HCT116 (cell line): ENCODE measurements at regions not wholly inside any gene's neighbourhood (a gene's known extent, or its start where the extent isn't known, plus 50 kb on each side); places are given as distances from the start of the nearest gene placed in this dataset.

Experiments
- ATAC-seq: fragments of 200-7000 bp; cut with Tn5 transposase; 2 replicates; pipeline ENCODE4 v1.9.1; 2020; ENCODE audit warnings: mild to moderate bottlenecking, moderate library complexity
- BruUV-seq: library from RNA; stranded (reverse); fragments of 400-500 nt; replicated peaks from 2 replicates; lab custom pipeline; 2021; lab: Mats Ljungman, UMichigan
- CTCF ChIA-PET: fragments of 300-600 bp; sonication (Branson Sonifier 250); formaldehyde crosslinking; loops from one replicate; lab custom pipeline; 2021; ENCODE audit warnings: antibody characterized with exemption; lab: Charles Lee
- POLR2A ChIA-PET: fragments of 300-600, 350-600 bp; sonication (Branson Sonifier 250); formaldehyde crosslinking; loops from one replicate; lab custom pipeline; 2021; ENCODE audit warnings: antibody characterized with exemption; lab: Charles Lee
- RAD21 ChIA-PET, 2 experiments: fragments of 300-600 bp; sonication (Branson Sonifier 250); formaldehyde crosslinking; loops; one replicate each; lab custom pipeline; 2023; ENCODE audit warnings: low total read pairs in 2 of 2; ENCODE audit not compliant: uncharacterized antibody in 2 of 2, unreplicated experiment in 2 of 2, low non-redundant PET in 1 of 2; lab: Charles Lee
- DNase-seq: peaks from one replicate; pipeline ENCODE4 v3.0.0-alpha.2; 2010; ENCODE audit warnings: low read depth, low spot score
- H2AFZ ChIP-seq: fragments of 200-600 bp; shearing (Covaris generic), sonication (generic); 2 replicates; pipeline ENCODE4 v1.6.1; 2017; ENCODE audit warnings: low read depth, mixed run types, mixed read lengths, antibody characterized with exemption, low read length; ENCODE audit not compliant: poor library complexity, severe bottlenecking
- H3K27ac ChIP-seq: 2 replicates; pipeline ENCODE4 v1.5.1; 2012; ENCODE audit warnings: low read depth, low read length
- H3K27me3 ChIP-seq: fragments of 200-600 bp; sonication (generic); 2 replicates; pipeline ENCODE4 v1.6.1; 2016; ENCODE audit warnings: mixed run types, low read length, mixed read lengths; ENCODE audit not compliant: insufficient read depth
- H3K36me3 ChIP-seq, 2 experiments: fragments of 200-500 bp in 1 of 2; fragments of 200-600 bp in 1 of 2; sonication (Bioruptor generic) in 1 of 2; sonication (generic) in 1 of 2; 2 replicates each; pipeline versions ENCODE4 v1.5.1 to v1.6.1; 2014 to 2016; ENCODE audit warnings: low read length in 2 of 2, inconsistent platforms in 1 of 2, mixed read lengths in 1 of 2, mixed run types in 1 of 2; ENCODE audit not compliant: insufficient read depth in 2 of 2, control insufficient read depth in 1 of 2
- H3K4me1 ChIP-seq, 2 experiments: fragments of 200-600 bp in 1 of 2; sonication (generic) in 1 of 2; 2 replicates each; pipeline versions ENCODE4 v1.5.1 to v1.6.1; 2012 to 2017; ENCODE audit warnings: low read length in 2 of 2, inconsistent platforms in 1 of 2, mild to moderate bottlenecking in 1 of 2, mixed read lengths in 1 of 2, mixed run types in 1 of 2, moderate library complexity in 1 of 2; ENCODE audit not compliant: insufficient read depth in 2 of 2, control insufficient read depth in 1 of 2
- H3K4me2 ChIP-seq: fragments of 200-600 bp; sonication (generic); 2 replicates; pipeline ENCODE4 v1.6.1; 2017; ENCODE audit warnings: mixed run types, low read length, mixed read lengths
- H3K4me3 ChIP-seq, 2 experiments: fragments of 200-600 bp in 1 of 2; sonication (generic) in 1 of 2; replicated peaks in 1 of 2; 2 replicates each; pipeline ENCODE4 v1.5.1; 2011 to 2016; ENCODE audit warnings: low read length in 2 of 2, control low read depth in 1 of 2, low read depth in 1 of 2, mild to moderate bottlenecking in 1 of 2, mixed read lengths in 1 of 2, mixed run types in 1 of 2
- H3K79me2 ChIP-seq: fragments of 200-600 bp; sonication (generic); 2 replicates; pipeline ENCODE4 v1.6.1; 2017; ENCODE audit warnings: mild to moderate bottlenecking, mixed run types, low read length, moderate library complexity, mixed read lengths; ENCODE audit not compliant: insufficient read depth
- H3K9ac ChIP-seq: fragments of 200-600 bp; sonication (generic); 2 replicates; pipeline ENCODE4 v1.6.1; 2016; ENCODE audit warnings: low read length, mixed read lengths
- H3K9me2 ChIP-seq: fragments of 200-600 bp; sonication (generic), shearing (Covaris generic); 2 replicates; pipeline ENCODE4 v1.6.1; 2017; ENCODE audit warnings: mixed run types, mild to moderate bottlenecking, moderate library complexity; ENCODE audit not compliant: insufficient read depth
- H3K9me3 ChIP-seq, 2 experiments: fragments of 200-500 bp in 1 of 2; fragments of 200-600 bp in 1 of 2; sonication (Bioruptor generic) in 1 of 2; sonication (generic) in 1 of 2; 2 replicates each; pipeline ENCODE4 v1.6.1; 2014 to 2017; ENCODE audit warnings: low read length in 2 of 2, mixed read lengths in 2 of 2, inconsistent platforms in 1 of 2, low read depth in 1 of 2, mild to moderate bottlenecking in 1 of 2, mixed run types in 1 of 2, moderate library complexity in 1 of 2; ENCODE audit not compliant: control insufficient read depth in 1 of 2, insufficient read depth in 1 of 2
- H4K20me1 ChIP-seq: fragments of 200-600 bp; sonication (generic), shearing (Covaris generic); 2 replicates; pipeline ENCODE4 v1.6.1; 2017; ENCODE audit warnings: mixed run types, mild to moderate bottlenecking, moderate library complexity; ENCODE audit not compliant: insufficient read depth
- CBX3 ChIP-seq: IDR thresholded peaks from 2 replicates; pipeline ENCODE4 v1.6.1; 2012; ENCODE audit warnings: low read depth
- CEBPB ChIP-seq: IDR thresholded peaks from 2 replicates; pipeline ENCODE4 v1.6.1; 2012; ENCODE audit warnings: low read depth
- EGR1 ChIP-seq: IDR thresholded peaks from 2 replicates; pipeline ENCODE4 v1.6.1; 2012; ENCODE audit warnings: low read depth
- EZH2 ChIP-seq: fragments of 200-600 bp; sonication (generic); IDR thresholded peaks from 2 replicates; pipeline ENCODE4 v1.6.1; 2017; ENCODE audit warnings: antibody characterized with exemption, mixed run types
- EZH2phosphoT487 ChIP-seq: fragments of 200-600 bp; IDR thresholded peaks from 2 replicates; pipeline ENCODE4 v1.6.1; 2018; ENCODE audit warnings: antibody characterized with exemption, borderline replicate concordance
- FOSL1 ChIP-seq: IDR thresholded peaks from 2 replicates; pipeline ENCODE4 v1.6.1; 2012; ENCODE audit warnings: low read depth
- JUND ChIP-seq: IDR thresholded peaks from 2 replicates; pipeline ENCODE4 v1.6.1; 2012
- POLR2A ChIP-seq: IDR thresholded peaks from 2 replicates; pipeline ENCODE4 v1.7.0; 2011; ENCODE audit warnings: borderline replicate concordance; ENCODE audit not compliant: insufficient read depth, insufficient read length; ENCODE audit errors: extremely low read depth
- POLR2AphosphoS5 ChIP-seq: IDR thresholded peaks from 2 replicates; pipeline ENCODE4 v1.6.1; 2011; ENCODE audit warnings: mild to moderate bottlenecking, low read depth, low read length, moderate library complexity
- REST ChIP-seq: IDR thresholded peaks from 2 replicates; pipeline ENCODE4 v1.6.1; 2012; ENCODE audit warnings: low read depth
- SIN3A ChIP-seq: IDR thresholded peaks from 2 replicates; pipeline ENCODE4 v1.6.1; 2012; ENCODE audit warnings: low read depth
- SP1 ChIP-seq: IDR thresholded peaks from 2 replicates; pipeline ENCODE4 v1.6.1; 2012; ENCODE audit warnings: low read depth
- SRF ChIP-seq: IDR thresholded peaks from 2 replicates; pipeline ENCODE4 v1.6.1; 2012; ENCODE audit warnings: low read depth
- TCF7L2 ChIP-seq: IDR thresholded peaks from 2 replicates; pipeline ENCODE4 v1.7.0; 2011; ENCODE audit warnings: borderline replicate concordance, inconsistent platforms; ENCODE audit not compliant: insufficient read depth, insufficient read length; ENCODE audit errors: extremely low read depth
- YY1 ChIP-seq: IDR thresholded peaks from 2 replicates; pipeline ENCODE4 v1.6.1; 2011; ENCODE audit warnings: low read length, low read depth, moderate library complexity, mild to moderate bottlenecking; ENCODE audit not compliant: insufficient replicate concordance; ENCODE audit errors: extremely low read depth
- ZBTB33 ChIP-seq: IDR thresholded peaks from 2 replicates; pipeline ENCODE4 v1.6.1; 2011; ENCODE audit warnings: mild to moderate bottlenecking, low read length, moderate library complexity; ENCODE audit not compliant: insufficient replicate concordance; ENCODE audit errors: extremely low read depth
- ZFX ChIP-seq: fragments of 450-650 bp; IDR thresholded peaks from 2 replicates; pipeline ENCODE4 v1.6.1; 2017
- intact Hi-C: fragments of 100-400 bp; cut with micrococcal nuclease; formaldehyde crosslinking; loops from 2 replicates; pipeline ENCODE4 v1.10.0; 2022

- H3K4me2 ChIP-seq, result no peak overlapping the region
- H3K9ac ChIP-seq, result no peak overlapping the region
- no peak overlapping the region for H3K27ac ChIP-seq
- ChIA-PET POLR2A (no interaction called here), RAD21 (no interaction called here)
- ATAC-seq, result no peak
- no peaks in the 10 kb centered on the region for H3K79me2 ChIP-seq
- H3K9me2 ChIP-seq, result no peaks in the 10 kb centered on the region
- no peak overlapping the region for H2AFZ ChIP-seq
- H3K4me3 ChIP-seq, result no peak overlapping the region
- H3K9me3 ChIP-seq, result no peaks in the 10 kb centered on the region
- no peaks in the 10 kb centered on the region for H3K36me3 ChIP-seq
- DNase-seq, result no peak
- no peaks in the 10 kb centered on the region for H4K20me1 ChIP-seq
- BruUV-seq, result no TSS peak
- TF ChIP-seq EZH2phosphoT487 (no peak), TCF7L2 (no peak)
- TF ChIP-seq, all 23 proteins: peak for 0
- intact Hi-C loops, result no loop called here
- CTCF ChIA-PET, result no interaction called here
- Histone ChIP-seq H3K27me3 (0 out of 2 replicates have a peak, but pooled peaks cover 1% of the 10 kb centered on the region), H3K4me1 (no peaks in the 10 kb centered on the region)
Observed at GRCh38 chr4:13733817-13734216, 106.3 kb upstream of the BOD1L1 start.

- ATAC-seq, result no peak
- Histone ChIP-seq H2AFZ (no peak overlapping the region), H3K9me2 (no peaks in the 10 kb centered on the region), H3K79me2 (no peaks in the 10 kb centered on the region), H3K36me3 (no peaks in the 10 kb centered on the region), H3K27me3 (no peaks in the 10 kb centered on the region), H3K9me3 (no peaks in the 10 kb centered on the region), H3K4me1 (no peaks in the 10 kb centered on the region), H4K20me1 (no peaks in the 10 kb centered on the region), H3K27ac (no peak overlapping the region), H3K4me3 (no peak overlapping the region), H3K4me2 (no peak overlapping the region), H3K9ac (no peak overlapping the region)
- BruUV-seq, result no TSS peak
- POLR2A ChIA-PET, result no interaction called here
- TF ChIP-seq EZH2 (no peak), SRF (no peak), POLR2AphosphoS5 (no peak), CBX3 (no peak), EGR1 (no peak), POLR2A (no peak), JUND (no peak), FOSL1 (no peak), ZBTB33 (no peak), SIN3A (no peak), YY1 (no peak), ZFX (no peak), SP1 (no peak), CEBPB (no peak), REST (no peak), EZH2phosphoT487 (no peak)
- intact Hi-C loops, result no loop called here
- RAD21 ChIA-PET, result no interaction called here
- CTCF ChIA-PET, result no interaction called here
- no peak for DNase-seq
Observed at GRCh38 chr4:13750594-13750993, 123.1 kb upstream of the BOD1L1 start.
